ENCODE measurements at regions not wholly inside any gene's neighbourhood (a gene's known extent, or its start where the extent isn't known, plus 50 kb on each side); places are given as distances from the start of the nearest gene placed in this dataset.
A peak's percentile ranks its signal among the peaks of the same experiment; 100 is the strongest.

DNA sequence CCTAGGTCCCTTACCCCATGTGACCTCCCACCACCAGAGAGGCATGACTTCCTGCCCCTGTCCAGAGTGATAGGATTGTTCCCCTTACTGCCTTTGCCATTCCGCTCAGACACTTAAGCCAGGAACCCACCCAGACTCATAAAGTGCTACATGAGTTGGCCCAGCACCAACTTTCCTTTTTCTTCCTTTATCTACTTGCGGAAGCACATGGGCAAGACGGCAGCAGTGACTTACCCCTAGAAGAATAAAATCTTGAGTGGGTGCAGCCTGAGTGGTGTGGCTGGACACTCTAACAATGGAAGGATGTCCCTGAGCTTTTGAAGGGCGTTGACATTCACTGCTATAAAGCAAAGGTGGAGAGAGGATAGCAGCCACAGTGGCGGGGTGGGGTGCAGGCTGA is 100.1 kb downstream of the MAB21L3 start:
- H3K4me3 ChIP-seq (ENCODE audit: low read depth, low read length): no peak overlapping the region
- TF ChIP-seq, protein P1, sequence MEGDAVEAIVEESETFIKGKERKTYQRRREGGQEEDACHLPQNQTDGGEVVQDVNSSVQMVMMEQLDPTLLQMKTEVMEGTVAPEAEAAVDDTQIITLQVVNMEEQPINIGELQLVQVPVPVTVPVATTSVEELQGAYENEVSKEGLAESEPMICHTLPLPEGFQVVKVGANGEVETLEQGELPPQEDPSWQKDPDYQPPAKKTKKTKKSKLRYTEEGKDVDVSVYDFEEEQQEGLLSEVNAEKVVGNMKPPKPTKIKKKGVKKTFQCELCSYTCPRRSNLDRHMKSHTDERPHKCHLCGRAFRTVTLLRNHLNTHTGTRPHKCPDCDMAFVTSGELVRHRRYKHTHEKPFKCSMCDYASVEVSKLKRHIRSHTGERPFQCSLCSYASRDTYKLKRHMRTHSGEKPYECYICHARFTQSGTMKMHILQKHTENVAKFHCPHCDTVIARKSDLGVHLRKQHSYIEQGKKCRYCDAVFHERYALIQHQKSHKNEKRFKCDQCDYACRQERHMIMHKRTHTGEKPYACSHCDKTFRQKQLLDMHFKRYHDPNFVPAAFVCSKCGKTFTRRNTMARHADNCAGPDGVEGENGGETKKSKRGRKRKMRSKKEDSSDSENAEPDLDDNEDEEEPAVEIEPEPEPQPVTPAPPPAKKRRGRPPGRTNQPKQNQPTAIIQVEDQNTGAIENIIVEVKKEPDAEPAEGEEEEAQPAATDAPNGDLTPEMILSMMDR (IDR thresholded peaks at IDR 0.05; ENCODE audit: insufficient read depth, low read depth, low read length, missing control alignments): no peak
- no peak for DNase-seq (ENCODE audit: low read depth)

DNA sequence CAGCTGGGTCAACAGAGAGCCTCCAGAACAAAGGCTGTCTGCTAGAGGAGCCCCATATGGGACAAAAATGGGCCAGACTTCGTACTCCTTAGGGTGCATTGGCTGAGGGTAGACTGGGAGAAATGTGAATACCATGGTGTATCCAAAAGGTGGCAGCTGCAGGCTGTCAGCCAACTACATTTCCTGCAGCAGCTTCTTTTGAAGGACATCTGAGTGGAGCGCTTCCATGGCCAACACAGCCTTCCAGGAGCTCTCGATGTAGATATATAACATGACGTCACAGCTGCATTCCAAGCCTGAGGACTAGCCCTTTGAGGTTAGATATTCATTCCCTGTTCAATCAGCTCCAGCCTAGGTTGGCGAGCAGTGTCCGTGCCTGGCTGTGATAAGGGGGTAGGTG is 107.7 kb downstream of the MAB21L3 start:
- DNase-seq (ENCODE audit: low read depth): no peak
- H3K4me3 ChIP-seq (ENCODE audit: low read depth, low read length): no peak overlapping the region
- TF ChIP-seq, protein P1 (IDR thresholded peaks at IDR 0.05; ENCODE audit: insufficient read depth, low read depth, low read length, missing control alignments): no peak

GRCh38 chr1:116219651-116220434 is 108.6 kb downstream of the MAB21L3 start:
- no peak overlapping the region for H3K4me3 ChIP-seq (ENCODE audit: low read depth, low read length)
- no peak for DNase-seq (ENCODE audit: low read depth)
- TF ChIP-seq, protein P1 (IDR thresholded peaks at IDR 0.05; ENCODE audit: insufficient read depth, low read depth, low read length, missing control alignments): no peak

- H3K4me3 ChIP-seq (ENCODE audit: low read depth, low read length): no peak overlapping the region
- DNase-seq (ENCODE audit: low read depth): no peak
- TF ChIP-seq, protein P1 (IDR thresholded peaks at IDR 0.05; ENCODE audit: insufficient read depth, low read depth, low read length, missing control alignments): no peak
These were observed 112.9 kb downstream of the MAB21L3 start for GRCh38 chr1:116224111-116224510.

DNA sequence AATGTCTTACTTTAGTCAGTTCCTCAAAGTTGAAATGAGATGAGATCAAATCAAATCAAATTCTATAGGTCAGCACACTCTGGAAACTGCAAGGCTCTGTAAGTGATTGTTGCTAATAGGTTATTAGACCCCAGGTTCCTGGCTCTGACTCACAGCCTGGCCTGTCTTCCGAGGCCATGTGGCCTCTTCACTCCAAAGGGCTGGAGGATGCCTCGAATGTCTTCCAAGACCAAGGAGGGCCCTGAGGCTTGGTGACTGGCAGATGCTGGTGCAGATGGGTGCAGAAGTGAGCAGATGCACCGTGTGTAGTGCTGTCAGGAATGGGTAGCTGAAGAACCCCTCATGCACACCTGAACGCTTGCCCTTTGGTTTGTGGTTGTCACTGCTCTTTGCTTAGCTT is 113.4 kb downstream of the MAB21L3 start:
- no peak for DNase-seq (ENCODE audit: low read depth)
- TF ChIP-seq, protein P1 (IDR thresholded peaks at IDR 0.05; ENCODE audit: insufficient read depth, low read depth, low read length, missing control alignments): no peak

GRCh38 chr1:116226017-116226416 is 114.8 kb downstream of the MAB21L3 start:
- peak; percentile 65 for DNase-seq (ENCODE audit: low read depth)
- TF ChIP-seq, protein P1 (IDR thresholded peaks at IDR 0.05; ENCODE audit: insufficient read depth, low read depth, low read length, missing control alignments): no peak

More for the DNA sequence above, 113.4 kb downstream of the MAB21L3 start:
- no peak overlapping the region for H3K4me3 ChIP-seq (ENCODE audit: low read depth, low read length)

DNA sequence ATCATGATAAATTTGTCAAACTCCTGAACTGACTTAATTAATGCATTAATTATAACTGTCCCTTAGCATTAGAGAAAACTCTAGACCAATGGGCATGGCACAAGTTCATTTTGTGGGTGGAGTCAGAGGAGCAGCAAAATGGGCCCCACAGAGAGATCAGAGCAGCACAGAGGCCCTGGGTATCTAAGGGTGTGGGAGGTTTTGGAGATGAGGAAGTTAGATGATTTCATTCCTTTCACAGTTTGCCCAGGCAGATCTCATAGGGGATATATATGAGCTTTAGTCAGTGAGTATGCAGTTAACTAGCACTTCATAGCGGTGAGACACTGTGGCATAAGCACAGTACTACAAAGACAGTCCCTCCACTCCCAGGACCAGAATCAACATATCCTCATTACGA is 117.3 kb downstream of the MAB21L3 start:
- TF ChIP-seq, protein P1 (IDR thresholded peaks at IDR 0.05; ENCODE audit: insufficient read depth, low read depth, low read length, missing control alignments): no peak
- no peak overlapping the region for H3K4me3 ChIP-seq (ENCODE audit: low read depth, low read length)
- DNase-seq (ENCODE audit: low read depth): peak; percentile 31

More at GRCh38 chr1:116226017-116226416, 114.8 kb downstream of the MAB21L3 start:
- no peak overlapping the region for H3K4me3 ChIP-seq (ENCODE audit: low read depth, low read length)

All from GM12865 (cell line).